GM12864 (cell line): ENCODE measurements at regions not wholly inside any gene's neighbourhood (a gene's known extent, or its start where the extent isn't known, plus 50 kb on each side); places are given as distances from the start of the nearest gene placed in this dataset.

Experiments
- DNase-seq: peaks from one replicate; pipeline ENCODE4 v3.0.0-alpha.2; 2011; ENCODE audit warnings: low read depth
- H3K4me3 ChIP-seq: 2 replicates; pipeline ENCODE4 v1.5.1; 2011; ENCODE audit warnings: mild to moderate bottlenecking, low read depth, low read length, control low read depth
- TF ChIP-seq, protein P1 (sequence below): IDR thresholded peaks from 2 replicates; pipeline ENCODE4 v1.5.1; 2011; ENCODE audit warnings: low read depth, mild to moderate bottlenecking, moderate library complexity, low read length, control low read depth, inconsistent platforms; ENCODE audit errors: missing control alignments

GRCh38 chr20:39103305-39103704 lies 141.2 kb downstream of the DHX35 start:
- TF ChIP-seq, protein P1, sequence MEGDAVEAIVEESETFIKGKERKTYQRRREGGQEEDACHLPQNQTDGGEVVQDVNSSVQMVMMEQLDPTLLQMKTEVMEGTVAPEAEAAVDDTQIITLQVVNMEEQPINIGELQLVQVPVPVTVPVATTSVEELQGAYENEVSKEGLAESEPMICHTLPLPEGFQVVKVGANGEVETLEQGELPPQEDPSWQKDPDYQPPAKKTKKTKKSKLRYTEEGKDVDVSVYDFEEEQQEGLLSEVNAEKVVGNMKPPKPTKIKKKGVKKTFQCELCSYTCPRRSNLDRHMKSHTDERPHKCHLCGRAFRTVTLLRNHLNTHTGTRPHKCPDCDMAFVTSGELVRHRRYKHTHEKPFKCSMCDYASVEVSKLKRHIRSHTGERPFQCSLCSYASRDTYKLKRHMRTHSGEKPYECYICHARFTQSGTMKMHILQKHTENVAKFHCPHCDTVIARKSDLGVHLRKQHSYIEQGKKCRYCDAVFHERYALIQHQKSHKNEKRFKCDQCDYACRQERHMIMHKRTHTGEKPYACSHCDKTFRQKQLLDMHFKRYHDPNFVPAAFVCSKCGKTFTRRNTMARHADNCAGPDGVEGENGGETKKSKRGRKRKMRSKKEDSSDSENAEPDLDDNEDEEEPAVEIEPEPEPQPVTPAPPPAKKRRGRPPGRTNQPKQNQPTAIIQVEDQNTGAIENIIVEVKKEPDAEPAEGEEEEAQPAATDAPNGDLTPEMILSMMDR, result no peak
- no peak for DNase-seq
- H3K4me3 ChIP-seq, result no peak overlapping the region

DNA sequence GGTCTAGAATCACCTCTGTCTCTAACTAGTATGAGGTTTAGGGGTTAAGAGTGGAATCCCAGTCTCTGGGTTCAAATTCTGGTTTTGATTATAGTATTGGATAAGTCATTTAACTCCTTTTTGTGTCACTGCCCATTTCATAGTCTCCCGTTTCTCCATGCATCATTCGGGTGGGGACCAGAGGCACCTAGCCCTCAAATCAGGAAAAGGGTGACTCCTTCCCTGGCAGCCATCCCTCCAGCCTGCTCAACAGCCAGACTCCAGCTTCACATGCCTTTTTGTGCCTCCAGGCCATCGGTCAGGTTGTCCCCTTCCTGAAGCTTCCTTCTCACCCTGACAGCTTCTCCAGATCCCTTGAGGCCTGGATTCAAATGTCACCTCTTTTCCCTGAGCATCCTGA lies 139.8 kb downstream of the DHX35 start:
- DNase-seq, result no peak
- TF ChIP-seq, protein P1, result no peak
- no peak overlapping the region for H3K4me3 ChIP-seq

- no peak overlapping the region for H3K4me3 ChIP-seq
- TF ChIP-seq, protein P1, result no peak
- no peak for DNase-seq
These were observed 138.5 kb downstream of the DHX35 start for GRCh38 chr20:39100691-39101090.

- no peak overlapping the region for H3K4me3 ChIP-seq
- TF ChIP-seq, protein P1, result no peak
- no peak for DNase-seq
These were observed 135.7 kb downstream of the DHX35 start for GRCh38 chr20:39097889-39098288.

DNA sequence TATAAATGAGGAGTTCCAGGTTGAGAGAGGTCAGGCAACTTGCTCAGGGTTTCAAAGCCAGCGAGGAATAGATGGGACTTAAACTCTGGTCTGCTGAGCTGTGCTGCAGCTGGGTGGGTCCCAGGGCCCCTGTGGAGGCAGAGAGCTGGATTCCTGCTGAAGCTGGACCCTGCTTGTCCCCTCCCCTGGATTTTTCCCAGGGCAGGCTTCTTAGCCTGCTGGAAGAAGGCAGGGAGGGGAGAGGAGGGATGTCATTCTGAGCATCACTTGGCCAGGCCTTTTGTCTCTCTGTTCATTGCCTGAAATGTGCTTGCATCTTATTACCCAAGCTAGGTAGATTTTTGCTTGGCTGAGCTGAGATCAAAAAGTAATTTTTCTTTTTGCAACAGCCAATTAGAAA lies 133.7 kb downstream of the DHX35 start:
- TF ChIP-seq, protein P1, result no peak
- no peak overlapping the region for H3K4me3 ChIP-seq
- DNase-seq, result no peak

DNA sequence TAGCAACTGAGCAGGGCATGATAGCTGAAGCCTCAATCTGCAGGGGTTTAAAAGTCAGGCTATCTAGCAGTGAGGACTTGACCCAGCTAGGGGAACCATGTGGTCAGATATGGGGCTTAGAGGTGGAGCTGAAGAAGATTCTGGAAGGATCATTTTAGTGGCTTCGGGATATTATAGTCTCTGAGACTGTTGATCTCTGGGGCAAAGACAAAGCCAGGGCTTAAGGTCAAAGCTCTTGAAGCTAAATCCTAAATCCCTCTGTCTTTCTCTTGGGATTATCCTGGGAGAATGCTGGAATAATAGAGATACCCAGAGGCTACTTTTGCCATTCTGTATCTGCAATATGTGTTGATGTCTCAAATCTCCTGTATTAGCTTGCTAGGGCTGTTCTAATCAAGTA lies 132.2 kb downstream of the DHX35 start:
- no peak for DNase-seq
- TF ChIP-seq, protein P1, result no peak
- no peak overlapping the region for H3K4me3 ChIP-seq

GRCh38 chr20:39092733-39093410 lies 130.7 kb downstream of the DHX35 start:
- H3K4me3 ChIP-seq, result no peak overlapping the region
- DNase-seq, result no peak
- TF ChIP-seq, protein P1, result no peak
